HG02759 (cell line): ENCODE measurements at regions not wholly inside any gene's neighbourhood (a gene's known extent, or its start where the extent isn't known, plus 50 kb on each side); places are given as distances from the start of the nearest gene placed in this dataset.
"Not testable (repeated sequence)": the region's sequence is repeated elsewhere in the genome, so short reads cannot be mapped to it uniquely, and the experiment has no call there.

ENCODE experiments used
- ATAC-seq: cut with Tn5 transposase; IDR thresholded peaks from one replicate; pipeline ENCODE4 v1.9.1; 2021; ENCODE audit warnings: mild to moderate bottlenecking, moderate library complexity; ENCODE audit not compliant: unreplicated experiment

DNA sequence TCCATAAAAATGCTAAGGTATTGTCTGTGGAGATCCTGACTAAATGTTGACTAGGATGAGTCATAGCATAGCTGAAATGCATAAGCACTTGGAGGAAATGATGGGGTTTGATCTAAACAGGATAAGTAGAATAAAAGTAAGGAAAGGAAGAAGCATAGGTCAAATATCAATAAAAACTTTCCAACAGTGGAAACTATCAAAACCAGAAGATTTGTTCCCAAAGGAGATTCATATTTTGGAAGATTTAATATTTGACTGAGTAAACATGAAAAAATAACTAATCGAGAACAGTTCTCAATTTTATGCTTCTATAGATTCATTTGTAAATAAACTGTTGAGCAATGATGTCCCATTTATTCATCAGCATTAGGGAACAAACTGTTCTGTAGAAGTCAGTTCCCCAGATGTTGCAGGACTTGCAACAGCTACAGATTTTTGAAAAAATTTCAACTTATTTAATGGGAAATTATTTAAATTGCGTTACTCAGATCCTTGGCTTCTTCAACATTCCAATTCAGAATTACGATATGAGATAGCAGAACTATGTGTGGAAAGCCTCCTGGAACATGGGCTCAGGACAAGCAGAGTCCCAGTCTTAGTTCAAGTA lies 133.7 kb upstream of the TBX18 start:
- no peak for ATAC-seq

DNA sequence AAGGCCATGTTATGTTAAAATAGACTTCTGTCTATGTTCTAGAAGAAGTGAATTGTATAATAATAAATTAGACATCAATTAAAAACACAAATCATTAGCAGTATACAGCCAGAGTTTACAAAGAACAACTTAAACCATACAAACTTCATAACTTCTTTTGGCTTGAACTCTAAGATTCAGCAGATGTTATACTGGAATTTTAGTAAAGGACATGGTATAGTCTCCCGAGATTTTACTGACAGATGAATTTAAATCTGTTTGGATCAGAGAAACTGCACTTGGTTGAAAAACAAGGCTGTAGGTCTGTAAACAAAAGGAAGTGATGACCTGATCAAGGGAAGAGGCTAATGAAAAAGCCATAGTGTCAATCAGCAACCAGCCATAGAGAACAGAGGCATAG lies 132.6 kb upstream of the TBX18 start:
- no peak for ATAC-seq

DNA sequence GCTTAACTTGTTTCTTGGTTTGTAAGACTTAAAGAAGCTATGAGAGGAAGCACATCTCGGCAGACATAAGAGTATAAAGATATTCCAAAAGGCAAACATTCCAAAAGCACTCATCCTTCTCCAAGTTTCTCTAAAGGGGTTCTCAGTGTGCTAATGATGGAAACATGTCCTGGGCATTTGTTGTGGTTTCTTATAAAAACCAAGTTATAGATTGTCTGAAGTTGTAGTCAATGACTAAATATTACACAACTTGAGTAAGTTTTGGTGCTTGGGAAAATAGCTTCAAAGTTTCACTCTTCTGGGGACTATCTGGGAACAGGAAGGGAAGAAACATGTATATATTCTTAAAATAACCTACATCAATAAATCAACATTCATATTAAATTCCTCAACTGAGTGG lies 128.3 kb upstream of the TBX18 start:
- ATAC-seq = no peak

DNA sequence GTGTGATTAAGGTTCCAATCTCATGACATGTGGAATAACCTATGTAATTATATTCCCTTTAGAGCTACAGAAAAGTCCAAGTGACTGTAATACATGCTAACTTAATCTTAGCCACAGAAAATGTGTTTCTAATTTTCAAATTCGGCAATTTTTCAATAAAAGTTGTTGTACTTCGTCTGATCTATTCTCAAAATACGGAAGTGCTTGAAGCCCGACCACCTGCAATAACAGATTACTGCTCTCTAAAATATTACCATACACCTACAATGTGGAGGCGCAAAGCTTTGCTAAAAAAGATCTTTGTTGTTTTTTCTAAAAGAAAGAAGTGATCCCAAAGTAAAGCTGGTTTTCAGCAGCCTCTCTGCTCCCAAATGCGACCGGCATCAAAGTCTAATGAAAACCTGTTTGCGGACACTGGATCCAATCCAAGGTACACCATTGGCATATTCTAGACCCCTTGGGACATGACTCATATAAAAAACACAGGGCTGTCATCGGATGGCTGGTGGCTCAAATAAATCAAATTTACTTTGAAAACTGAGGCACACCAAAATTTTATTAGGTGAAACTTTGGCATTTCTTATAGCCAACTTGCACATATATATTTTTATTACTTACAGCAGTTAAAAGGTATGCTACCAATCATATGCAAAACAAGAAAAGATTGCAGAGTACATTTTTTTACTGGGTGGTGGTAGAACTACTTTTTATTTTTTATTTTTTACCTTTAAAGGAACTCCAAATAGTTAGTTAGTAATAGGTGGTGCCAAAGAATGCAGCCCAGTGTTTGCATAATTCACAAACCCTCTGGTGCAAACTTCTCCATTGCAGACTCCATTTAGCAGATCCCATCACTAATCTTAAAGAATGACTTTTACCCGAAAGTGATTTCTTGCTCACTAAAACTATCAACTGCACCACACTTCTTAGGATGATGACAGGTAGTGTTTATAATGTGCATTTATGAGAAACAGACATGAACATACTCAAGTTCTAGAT lies 118.7 kb upstream of the TBX18 start:
- no peak for ATAC-seq

DNA sequence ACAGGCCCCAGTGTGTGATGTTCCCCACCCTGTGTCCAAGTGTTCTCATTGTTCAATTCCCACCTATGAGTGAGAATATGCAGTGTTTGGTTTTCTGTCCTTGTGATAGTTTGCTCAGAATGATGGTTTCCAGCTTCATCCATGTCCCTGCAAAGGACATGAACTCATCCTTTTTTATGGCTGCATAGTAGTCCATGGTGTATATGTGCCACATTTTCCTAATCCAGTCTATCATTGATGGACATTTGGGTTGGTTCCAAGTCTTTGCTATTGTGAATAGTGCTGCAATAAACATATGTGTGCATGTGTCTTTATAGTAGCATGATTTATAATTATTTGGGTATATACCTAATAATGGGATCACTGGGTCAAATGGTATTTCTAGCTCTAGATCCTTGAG lies 115.0 kb upstream of the TBX18 start:
- ATAC-seq = not testable (repeated sequence)

DNA sequence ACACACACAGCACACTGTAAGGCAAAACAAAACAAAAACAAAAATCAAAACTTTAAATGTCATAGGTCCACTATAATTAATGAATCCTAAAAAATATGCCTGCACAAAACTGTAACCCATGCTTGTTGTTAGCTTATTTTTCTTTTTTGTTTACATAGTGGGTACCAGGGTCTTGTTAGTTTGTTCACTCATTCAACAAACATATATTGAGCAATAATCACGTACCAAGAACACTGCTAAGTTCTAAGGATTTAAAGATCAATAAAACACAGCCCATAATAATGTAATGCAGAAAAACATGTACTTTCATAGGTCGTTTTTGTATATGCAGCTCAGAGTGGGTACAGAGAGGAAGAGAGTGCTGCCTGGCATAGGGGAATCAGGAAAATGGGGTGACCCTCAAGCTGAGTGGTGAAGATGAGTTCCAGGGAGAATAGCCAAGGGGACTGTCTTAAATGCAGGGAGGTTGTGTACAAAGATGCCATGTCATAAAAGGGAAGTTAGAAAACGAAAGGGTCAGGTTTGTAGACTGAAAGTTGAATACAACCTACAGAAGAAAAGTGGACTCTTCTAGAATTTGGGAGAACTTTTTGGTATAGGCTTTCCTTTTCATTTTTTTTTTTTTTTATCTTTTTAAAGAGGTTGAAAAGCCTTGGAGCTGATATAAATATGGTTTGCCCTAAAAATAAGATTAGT lies 113.3 kb upstream of the TBX18 start:
- no peak for ATAC-seq

DNA sequence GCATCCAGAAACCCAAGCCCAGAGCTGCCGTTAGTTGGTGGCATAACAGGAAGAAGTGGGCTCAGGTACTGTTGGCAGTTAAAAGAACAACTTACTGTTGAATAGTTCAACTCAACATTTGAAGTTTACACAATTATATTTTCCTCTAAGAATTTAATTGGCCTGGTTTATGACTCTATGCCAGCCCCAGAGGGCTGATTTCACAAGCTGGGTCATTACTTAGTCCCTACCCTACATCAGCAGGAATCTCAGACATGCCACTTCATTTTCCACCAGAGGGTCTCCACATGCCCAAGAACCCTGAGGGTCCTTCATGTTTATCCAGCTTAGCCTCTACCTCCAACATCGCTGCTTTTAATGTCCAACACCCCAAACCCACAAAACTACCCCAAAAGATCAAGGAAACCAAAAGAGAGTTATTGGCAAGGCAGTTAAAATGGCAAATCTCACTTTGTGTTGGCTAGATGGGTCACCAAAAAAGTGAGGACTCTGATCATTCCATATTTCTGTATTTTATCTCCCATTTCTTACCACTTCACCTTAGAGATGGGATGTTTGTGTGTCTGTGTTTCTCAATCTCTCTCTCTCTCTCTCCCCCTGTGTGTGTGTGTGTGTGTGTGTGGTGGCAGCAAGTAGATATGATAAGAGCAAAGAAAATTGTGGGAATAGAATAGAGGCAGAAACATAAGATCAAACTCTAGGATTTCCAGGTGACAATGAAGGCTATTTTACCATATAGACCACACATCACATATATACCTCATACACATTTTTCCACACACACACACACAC lies 112.5 kb upstream of the TBX18 start:
- no peak for ATAC-seq

DNA sequence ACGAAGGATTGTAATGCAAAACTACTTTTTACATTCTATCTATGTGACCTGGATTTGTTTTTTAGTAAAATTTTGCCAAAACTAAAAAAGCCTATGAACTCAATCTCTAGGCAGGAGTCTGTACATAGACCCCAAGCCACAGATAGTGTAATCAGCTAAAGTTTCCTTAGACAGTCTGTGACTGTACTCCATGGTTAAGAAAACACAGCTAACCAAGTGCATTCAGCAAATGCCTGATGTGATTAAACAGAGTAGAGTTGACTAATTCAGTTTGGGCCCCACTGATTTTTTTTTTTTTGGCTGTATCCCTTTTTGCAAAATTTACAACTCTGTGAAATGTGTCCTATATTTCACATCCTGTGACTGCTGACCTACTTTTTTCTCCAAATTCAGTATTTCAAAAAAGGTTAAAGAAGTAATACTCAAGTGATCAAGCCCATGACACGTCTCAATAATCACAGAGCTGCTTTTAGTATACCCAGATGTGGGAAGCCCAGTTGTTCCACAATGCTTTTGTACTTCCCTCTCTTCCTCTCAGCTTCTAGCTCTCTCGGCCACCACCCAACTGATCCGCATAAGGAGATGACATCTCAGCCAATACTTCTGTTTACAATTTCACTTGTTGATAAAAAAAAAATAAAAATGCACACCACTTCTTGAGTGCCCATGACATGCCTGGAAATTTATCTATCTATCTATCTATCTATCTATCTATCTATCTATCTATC lies 108.8 kb upstream of the TBX18 start:
- ATAC-seq = no peak

DNA sequence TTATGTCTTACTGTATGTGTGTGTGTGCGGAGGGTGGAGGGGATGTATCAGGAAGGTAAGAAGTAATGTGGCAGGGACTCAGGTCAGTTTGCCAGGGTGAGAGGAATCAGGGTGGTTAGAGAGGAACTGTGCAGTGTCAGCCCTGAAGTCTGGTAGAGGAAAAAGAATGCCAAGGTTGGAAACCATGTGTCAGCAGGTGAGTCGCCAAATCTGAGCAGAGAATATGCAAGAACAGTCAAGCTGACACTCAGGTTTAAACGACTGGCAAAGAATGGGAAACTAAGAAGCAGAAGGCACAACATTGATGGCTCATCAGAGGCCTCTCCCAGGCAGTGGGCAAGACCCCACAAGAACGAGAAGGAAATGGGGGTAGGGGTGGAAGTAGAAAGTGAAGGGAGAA lies 107.5 kb upstream of the TBX18 start:
- ATAC-seq = no peak

DNA sequence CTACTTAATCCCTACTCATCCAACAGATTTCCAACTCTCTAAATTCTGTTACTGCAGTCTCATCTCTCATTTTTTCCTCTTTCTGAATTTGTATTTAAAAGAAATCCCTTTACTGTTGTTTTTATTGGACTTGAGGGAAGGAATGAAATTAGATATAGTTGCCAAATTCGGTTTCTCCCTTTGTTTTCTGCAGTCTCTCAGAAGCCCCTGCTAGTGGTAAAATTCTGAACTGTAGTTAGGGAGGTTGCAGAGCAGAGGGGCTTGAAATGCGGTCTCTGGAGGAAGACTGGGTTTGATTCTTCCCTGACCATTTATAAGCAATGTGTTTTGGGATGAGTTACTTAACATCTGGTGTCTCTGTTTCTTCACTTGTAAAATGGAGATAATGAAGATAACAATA lies 106.3 kb upstream of the TBX18 start:
- no peak for ATAC-seq

DNA sequence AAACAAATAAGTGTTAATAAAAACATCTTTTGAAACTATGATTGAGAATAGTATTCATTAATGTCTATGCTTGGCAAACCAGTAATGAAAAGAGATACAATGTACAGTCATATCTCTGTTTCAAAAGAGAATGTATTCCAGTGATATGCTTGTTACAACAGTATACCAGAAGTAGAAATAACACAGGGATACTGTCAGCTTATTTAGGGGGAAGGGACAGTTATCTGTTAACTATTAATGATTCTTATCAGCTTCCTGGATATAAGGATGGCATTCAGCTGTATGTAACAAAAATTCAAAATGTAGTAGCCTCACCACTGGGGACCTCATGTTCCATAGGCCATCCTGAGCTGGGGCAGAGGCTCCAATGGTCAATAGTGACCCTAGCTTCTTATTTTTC lies 103.8 kb upstream of the TBX18 start:
- ATAC-seq = no peak

DNA sequence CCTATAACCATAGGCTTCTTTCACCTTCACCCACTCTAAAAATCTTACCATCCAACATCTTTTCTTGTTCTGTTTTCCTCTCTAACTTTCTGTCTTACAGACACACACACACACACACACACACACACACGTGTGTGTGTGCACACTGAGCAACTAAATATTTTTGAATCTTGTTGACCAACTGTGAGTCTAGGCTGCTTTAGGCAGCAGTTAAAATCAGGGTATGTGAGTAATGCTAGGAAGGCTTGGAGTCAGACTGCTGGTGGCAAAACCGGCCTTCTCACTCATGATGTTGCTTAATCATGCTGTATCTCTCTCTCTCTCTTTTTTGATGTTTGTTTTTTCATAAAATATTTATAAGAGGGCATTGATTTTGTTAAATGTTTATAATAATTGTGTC lies 103.1 kb upstream of the TBX18 start:
- no peak for ATAC-seq

DNA sequence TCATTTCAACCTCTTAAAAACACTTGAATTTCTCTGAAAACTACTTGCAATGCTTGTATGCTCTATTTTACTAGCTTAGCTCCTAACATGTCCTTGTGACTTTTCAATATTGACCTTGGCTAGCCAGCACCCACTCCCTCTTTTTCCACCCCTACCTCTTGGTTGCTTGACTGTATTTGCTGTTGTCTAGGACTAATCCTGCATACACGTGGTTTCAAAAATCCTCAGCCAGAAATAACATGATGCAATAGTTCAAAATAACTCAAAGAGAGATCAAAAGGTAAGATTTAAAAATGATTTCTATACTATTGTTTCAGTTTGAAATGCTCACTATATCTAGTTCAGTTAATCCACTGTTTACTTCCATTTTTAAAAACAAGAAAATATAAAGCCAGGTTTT lies 102.3 kb upstream of the TBX18 start:
- no peak for ATAC-seq

DNA sequence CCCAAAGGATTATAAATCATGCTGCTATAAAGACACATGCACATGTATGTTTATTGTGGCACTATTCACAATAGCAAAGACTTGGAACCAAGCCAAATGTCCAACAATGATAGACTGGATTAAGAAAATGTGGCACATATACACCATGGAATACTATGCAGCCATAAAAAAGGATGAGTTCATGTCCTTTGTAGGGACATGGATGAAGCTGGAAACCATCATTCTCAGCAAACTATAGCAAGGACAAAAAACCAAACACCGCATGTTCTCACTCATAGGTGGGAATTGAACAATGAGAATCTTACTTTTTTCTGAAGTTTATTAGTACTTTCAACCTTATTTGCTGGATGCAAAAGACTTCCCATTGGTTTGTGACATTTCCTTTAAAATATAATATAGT lies 101.0 kb upstream of the TBX18 start:
- not testable (repeated sequence) for ATAC-seq

DNA sequence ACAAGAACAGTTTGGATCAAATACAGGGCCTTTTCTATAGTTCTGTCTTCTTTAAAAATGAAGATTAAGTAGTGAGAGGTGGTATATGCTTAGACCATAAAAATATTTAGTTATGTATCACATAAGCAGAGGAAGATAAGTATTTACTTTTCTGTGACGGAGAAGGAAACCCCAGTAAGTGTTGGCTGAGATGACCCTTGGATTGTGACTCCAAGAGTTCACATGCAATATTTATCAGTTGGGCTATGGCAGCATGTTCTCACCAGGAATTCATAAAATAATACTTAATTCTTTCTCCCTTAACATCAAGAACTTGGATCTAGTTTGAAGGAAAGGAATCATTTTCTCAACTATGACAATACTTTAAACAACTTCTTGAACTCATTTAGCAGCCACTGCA lies 98.4 kb upstream of the TBX18 start:
- no peak for ATAC-seq

DNA sequence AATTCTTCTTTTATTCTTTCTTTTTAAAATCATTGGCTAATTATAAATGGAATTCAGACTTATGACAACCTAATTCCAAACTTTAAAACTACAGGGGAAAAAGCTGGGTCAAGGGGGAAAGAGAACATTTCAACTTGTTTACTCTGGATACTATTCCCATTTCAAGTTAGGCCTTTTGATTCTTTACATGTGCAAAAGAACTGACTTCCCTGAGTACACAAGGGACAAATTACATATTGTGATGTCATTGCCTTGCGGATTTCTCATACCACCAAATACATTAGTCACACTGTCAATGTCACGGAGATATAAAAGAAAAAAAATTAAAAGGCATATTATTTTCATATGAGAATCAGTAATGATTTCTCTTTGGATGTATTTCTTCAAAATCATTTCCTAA lies 96.5 kb upstream of the TBX18 start:
- ATAC-seq = no peak

DNA sequence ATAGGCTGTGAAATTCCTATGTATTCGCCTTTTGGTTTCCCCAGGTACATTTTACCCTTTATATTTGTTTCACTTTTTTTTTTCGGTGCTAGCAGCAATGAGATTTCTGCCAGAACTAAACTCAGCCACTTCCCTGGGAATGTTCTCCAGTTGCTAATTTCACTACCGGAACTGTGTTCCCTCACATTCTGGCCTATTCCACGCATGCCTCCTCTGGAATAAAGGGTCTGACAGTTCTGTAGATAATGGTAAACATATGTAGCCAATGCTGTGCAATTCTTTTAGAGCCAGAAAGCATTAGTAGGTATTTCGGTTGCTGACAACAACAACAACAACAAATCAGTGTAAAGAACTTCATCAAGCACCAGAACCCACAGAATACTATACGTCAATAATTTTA lies 96.1 kb upstream of the TBX18 start:
- no peak for ATAC-seq

DNA sequence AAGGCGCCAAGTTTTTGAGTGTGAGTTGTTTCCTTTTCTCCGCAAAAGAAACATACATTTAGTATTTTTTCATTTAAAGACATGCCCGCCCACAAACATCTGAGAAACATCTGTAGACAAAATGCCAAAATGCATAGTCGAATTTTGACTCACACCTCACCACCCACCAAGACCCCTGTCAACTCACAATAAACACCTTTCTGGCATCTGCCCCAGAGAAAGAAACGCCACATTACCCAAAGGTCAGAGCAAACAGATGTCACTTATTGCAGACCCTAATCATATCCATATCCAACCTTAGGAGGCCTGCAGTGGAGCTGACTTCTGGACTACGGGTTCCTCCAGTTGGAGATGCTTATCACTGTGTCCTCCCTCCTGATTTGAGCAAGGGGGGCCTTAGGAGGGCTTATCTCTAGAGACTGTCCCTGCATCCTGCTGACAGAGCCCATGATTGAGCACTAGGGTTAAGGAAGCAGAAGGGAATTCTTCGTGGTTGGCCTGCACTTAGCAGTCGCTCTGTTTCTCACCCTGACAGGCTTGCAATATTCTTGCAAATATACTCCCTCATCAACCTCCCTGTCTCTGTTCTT lies 90.5 kb upstream of the TBX18 start:
- no peak for ATAC-seq

DNA sequence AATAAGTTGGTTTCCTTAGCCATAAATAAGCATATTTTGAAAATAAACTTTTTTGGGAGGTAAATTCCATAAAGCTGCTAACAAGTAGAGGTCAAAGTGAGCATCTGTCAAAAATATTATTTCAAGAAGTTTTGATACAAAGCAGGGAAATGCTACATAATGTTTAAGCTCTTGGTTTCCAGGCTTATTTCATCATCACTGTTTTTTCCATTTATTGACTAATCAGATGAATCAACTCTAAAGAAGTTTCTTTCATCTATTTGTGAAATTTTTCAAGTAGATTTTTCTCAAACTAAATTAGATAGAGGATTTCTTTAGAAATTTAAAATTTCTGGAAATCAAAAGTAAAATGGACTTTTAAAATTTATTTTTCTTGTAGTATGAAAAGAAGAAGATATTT lies 89.5 kb upstream of the TBX18 start:
- ATAC-seq = no peak

DNA sequence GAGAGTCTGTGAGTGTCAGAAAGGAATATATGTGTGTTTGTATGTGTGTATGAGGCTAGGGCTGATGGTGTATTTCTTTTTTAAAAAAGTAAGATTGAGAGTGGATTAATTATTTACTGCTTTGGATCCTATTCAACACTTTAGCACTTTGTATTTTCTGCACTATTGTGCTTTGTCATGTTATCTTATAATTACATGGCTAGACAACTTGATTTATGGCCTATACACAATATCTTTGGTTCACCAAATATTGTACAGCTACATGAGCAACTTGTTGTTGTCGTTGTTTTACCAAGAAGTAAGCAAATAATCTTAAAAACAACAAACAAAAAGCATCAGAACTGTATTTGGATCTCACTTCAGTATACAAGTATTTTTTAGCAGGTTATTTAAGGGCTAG lies 84.6 kb upstream of the TBX18 start:
- ATAC-seq = no peak
